ENCODE measurements at regions not wholly inside any gene's neighbourhood (a gene's known extent, or its start where the extent isn't known, plus 50 kb on each side); places are given as distances from the start of the nearest gene placed in this dataset.

- H3K4me3 ChIP-seq (ENCODE audit: low read depth, low read length, poor library complexity, severe bottlenecking): no peak overlapping the region
- H3K9me3 ChIP-seq (ENCODE audit: low read length): no peaks in the 10 kb centered on the region
- no peaks in the 10 kb centered on the region for H3K4me1 ChIP-seq (ENCODE audit: insufficient read depth, low read length, poor library complexity, severe bottlenecking)
- ChIA-PET POLR2A (no interaction called here), CTCF (ENCODE audit: unreplicated experiment) (no interaction called here)
- intact Hi-C loops (cut with micrococcal nuclease; ENCODE audit: unreplicated experiment): no loop called here
- no peak overlapping the region for H3K27ac ChIP-seq (ENCODE audit: low read depth, low read length, poor library complexity, severe bottlenecking)
- H3K4me2 ChIP-seq (ENCODE audit: low read length): no peak overlapping the region
- no peaks in the 10 kb centered on the region for H3K36me3 ChIP-seq (ENCODE audit: insufficient read depth, low read length)
- H4K20me1 ChIP-seq (ENCODE audit: insufficient read depth, low read length): no peaks in the 10 kb centered on the region
- no peak overlapping the region for H2AFZ ChIP-seq (ENCODE audit: low read length)
- no TSS peak for BruUV-seq (replicated peaks)
- no peaks in the 10 kb centered on the region for H3K79me2 ChIP-seq (ENCODE audit: insufficient read depth, low read depth, low read length)
- TF ChIP-seq CTCF (conservative IDR thresholded peaks at IDR 0.05; ENCODE audit: low read length): no peak
- no peak for TF ChIP-seq EZH2phosphoT487 (IDR thresholded peaks at IDR 0.05; ENCODE audit: borderline replicate concordance, low read depth, low read length)
- no peaks in the 10 kb centered on the region for H3K9me2 ChIP-seq (ENCODE audit: insufficient read depth, low read length)
- DNase-seq (ENCODE audit: low spot score): no peak
Observed at GRCh38 chr1:88311907-88312306, 372.2 kb upstream of the PKN2 start.

- DNase-seq (ENCODE audit: low spot score): no peak
- H3K27ac ChIP-seq (ENCODE audit: low read depth, low read length, poor library complexity, severe bottlenecking): no peak overlapping the region
- H2AFZ ChIP-seq (ENCODE audit: low read length): no peak overlapping the region
- intact Hi-C loops (cut with micrococcal nuclease; ENCODE audit: unreplicated experiment): no loop called here
- H3K9me3 ChIP-seq (ENCODE audit: low read length): no peaks in the 10 kb centered on the region
- no peaks in the 10 kb centered on the region for H3K4me1 ChIP-seq (ENCODE audit: insufficient read depth, low read length, poor library complexity, severe bottlenecking)
- ChIA-PET CTCF (ENCODE audit: unreplicated experiment) (no interaction called here), POLR2A (no interaction called here)
- no peaks in the 10 kb centered on the region for H4K20me1 ChIP-seq (ENCODE audit: insufficient read depth, low read length)
- H3K4me3 ChIP-seq (ENCODE audit: low read depth, low read length, poor library complexity, severe bottlenecking): no peak overlapping the region
- H3K9me2 ChIP-seq (ENCODE audit: insufficient read depth, low read length): no peaks in the 10 kb centered on the region
- H3K4me2 ChIP-seq (ENCODE audit: low read length): no peak overlapping the region
- no TSS peak for BruUV-seq (replicated peaks)
- no peak for TF ChIP-seq EZH2phosphoT487 (IDR thresholded peaks at IDR 0.05; ENCODE audit: borderline replicate concordance, low read depth, low read length)
- no peak for TF ChIP-seq CTCF (conservative IDR thresholded peaks at IDR 0.05; ENCODE audit: low read length)
- no peaks in the 10 kb centered on the region for H3K79me2 ChIP-seq (ENCODE audit: insufficient read depth, low read depth, low read length)
- H3K36me3 ChIP-seq (ENCODE audit: insufficient read depth, low read length): no peaks in the 10 kb centered on the region
Observed at GRCh38 chr1:88317396-88317795, 366.7 kb upstream of the PKN2 start.

- Histone ChIP-seq H3K79me2 (ENCODE audit: insufficient read depth, low read depth, low read length) (no peaks in the 10 kb centered on the region), H3K4me3 (ENCODE audit: low read depth, low read length, poor library complexity, severe bottlenecking) (no peak overlapping the region), H2AFZ (ENCODE audit: low read length) (no peak overlapping the region), H3K9me2 (ENCODE audit: insufficient read depth, low read length) (no peaks in the 10 kb centered on the region), H4K20me1 (ENCODE audit: insufficient read depth, low read length) (no peaks in the 10 kb centered on the region), H3K4me1 (ENCODE audit: insufficient read depth, low read length, poor library complexity, severe bottlenecking) (no peaks in the 10 kb centered on the region), H3K27ac (ENCODE audit: low read depth, low read length, poor library complexity, severe bottlenecking) (no peak overlapping the region), H3K36me3 (ENCODE audit: insufficient read depth, low read length) (no peaks in the 10 kb centered on the region), H3K4me2 (ENCODE audit: low read length) (no peak overlapping the region), H3K9me3 (ENCODE audit: low read length) (no peaks in the 10 kb centered on the region)
- POLR2A ChIA-PET: no interaction called here
- DNase-seq (ENCODE audit: low spot score): no peak
- BruUV-seq (replicated peaks): no TSS peak
- intact Hi-C loops (cut with micrococcal nuclease; ENCODE audit: unreplicated experiment): no loop called here
- TF ChIP-seq CTCF (conservative IDR thresholded peaks at IDR 0.05; ENCODE audit: low read length) (no peak), EZH2phosphoT487 (IDR thresholded peaks at IDR 0.05; ENCODE audit: borderline replicate concordance, low read depth, low read length) (no peak)
- CTCF ChIA-PET (ENCODE audit: unreplicated experiment): no interaction called here
Observed at GRCh38 chr1:88318740-88319139, 365.3 kb upstream of the PKN2 start.

Measured in OCI-LY7 (cell line).